Spleen (tissue), 11 donors: ENCODE measurements at regions not wholly inside any gene's neighbourhood (a gene's known extent, or its start where the extent isn't known, plus 50 kb on each side); places are given as distances from the start of the nearest gene placed in this dataset.

Source experiments
- DNase-seq: peaks from one replicate; pipeline ENCODE4 v3.0.0-alpha.2; 2020
- H3K27ac ChIP-seq, 8 donors: fragments of 200-600 bp; sonication (generic) in 7 of 8; 1 replicate in 4 of 8; 2 replicates in 4 of 8; pipeline versions ENCODE4 v1.5.0 to v1.8.0; 2016 to 2021; ENCODE audit warnings: inconsistent platforms in 4 of 8, mild to moderate bottlenecking in 4 of 8, moderate library complexity in 1 of 8
- H3K27me3 ChIP-seq, 7 donors: fragments of 200-600 bp; sonication (generic) in 6 of 7; replicated peaks in 1 of 7; 1 replicate in 4 of 7; 2 replicates in 3 of 7; pipeline versions ENCODE4 v1.5.0 to v1.8.0; 2016 to 2021; ENCODE audit warnings: inconsistent platforms in 3 of 7, mild to moderate bottlenecking in 1 of 7
- H3K36me3 ChIP-seq, 6 donors: fragments of 200-600 bp; sonication (generic) in 5 of 6; 1 replicate in 4 of 6; 2 replicates in 2 of 6; pipeline versions ENCODE4 v1.5.0 to v1.8.0; 2016 to 2021; ENCODE audit warnings: inconsistent platforms in 2 of 6
- H3K4me1 ChIP-seq, 6 donors: fragments of 200-600 bp; sonication (generic) in 5 of 6; 1 replicate in 3 of 6; 2 replicates in 3 of 6; pipeline versions ENCODE4 v1.5.0 to v1.8.0; 2016 to 2021; ENCODE audit warnings: inconsistent platforms in 3 of 6
- H3K4me3 ChIP-seq, 8 donors: fragments of 200-600 bp; sonication (generic) in 7 of 8; 1 replicate in 4 of 8; 2 replicates in 4 of 8; pipeline versions ENCODE4 v1.5.0 to v1.8.0; 2016 to 2021; ENCODE audit warnings: inconsistent platforms in 4 of 8, mild to moderate bottlenecking in 4 of 8, moderate library complexity in 2 of 8
- H3K9me3 ChIP-seq, 8 donors: fragments of 200-600 bp; sonication (generic) in 7 of 8; 1 replicate in 4 of 8; 2 replicates in 4 of 8; pipeline versions ENCODE4 v1.5.0 to v1.8.0; 2016 to 2021; ENCODE audit warnings: inconsistent platforms in 4 of 8
- CTCF ChIP-seq, 11 experiments: fragments of 200-600 bp in 7 of 11; fragments of 450-650 bp in 4 of 11; sonication (generic) in 4 of 11; IDR thresholded peaks in 8 of 11; conservative IDR thresholded peaks in 3 of 11; 1 replicate in 7 of 11; 2 replicates in 4 of 11; pipeline versions ENCODE4 v1.4.0 to v1.8.0; 2016 to 2021; ENCODE audit warnings: antibody characterized with exemption in 11 of 11, inconsistent platforms in 4 of 11, mild to moderate bottlenecking in 1 of 11
- POLR2A ChIP-seq, 3 donors: fragments of 450-650 bp; IDR thresholded peaks; one replicate each; pipeline ENCODE4 v1.5.1; 2017; ENCODE audit warnings: antibody characterized with exemption in 3 of 3, mild to moderate bottlenecking in 1 of 3
- POLR2AphosphoS5 ChIP-seq, 3 donors: sonication (generic); formaldehyde crosslinking; IDR thresholded peaks; one replicate each; pipeline ENCODE4 v1.5.1; 2017; ENCODE audit warnings: antibody characterized with exemption in 3 of 3
- WGBS, 5 donors: extraction: QIAGEN DNeasy Blood & Tissue Kit in 3 of 5; methylation state at CpG; one replicate each; pipeline versions ENCODE4 v1.1.5 to v1.1.7; 2013 to 2018; 5-methylcytosine and 5-hydroxymethylcytosine counted together
- intact Hi-C: fragments of 100-400 bp; cut with DNase I; formaldehyde crosslinking; loops from one replicate; pipeline ENCODE4 v1.15.0; 2023; ENCODE audit warnings: low total_unique reads
- donor health status: healthy with polysubstance abuse.
- donor health status: DM: no; HTN: no; CAD: no; lungs with moderate emphysema.
- donor health status: DM: no; HTN: no; CAD: no.
- donor health status: Bipolar disorder and iron deficiency.
- donor health status: healthy.
- donor health status: DM: no; HTN: no; CAD: no.
- donor health status: DM: yes; HTN: yes; CAD: no.

GRCh38 chr6:22394691-22395090 lies 97.9 kb upstream of the PRL start:
- Histone ChIP-seq H3K36me3 (no peaks in the 10 kb centered on the region), H3K27me3 (no peaks in the 10 kb centered on the region), H3K9me3 (peaks cover 0 to 4% (median 0%) of the 10 kb centered on the region in 8 donors), H3K4me3 (no peak overlapping the region), H3K4me1 (no peaks in the 10 kb centered on the region), H3K27ac (no peak overlapping the region)
- TF ChIP-seq POLR2AphosphoS5 (IDR thresholded peaks at IDR 0.05) (no peak), CTCF (IDR thresholded peaks at IDR 0.05 in 8 of 11, conservative IDR thresholded peaks at IDR 0.05 in 3 of 11) (no peak), POLR2A (IDR thresholded peaks at IDR 0.05) (no peak)
- intact Hi-C loops: no loop called here
- no peak for DNase-seq
- WGBS, 5 donors: 68 to 84% (median 75%) methylated on average over 2 of the region's 2 CpGs

DNA sequence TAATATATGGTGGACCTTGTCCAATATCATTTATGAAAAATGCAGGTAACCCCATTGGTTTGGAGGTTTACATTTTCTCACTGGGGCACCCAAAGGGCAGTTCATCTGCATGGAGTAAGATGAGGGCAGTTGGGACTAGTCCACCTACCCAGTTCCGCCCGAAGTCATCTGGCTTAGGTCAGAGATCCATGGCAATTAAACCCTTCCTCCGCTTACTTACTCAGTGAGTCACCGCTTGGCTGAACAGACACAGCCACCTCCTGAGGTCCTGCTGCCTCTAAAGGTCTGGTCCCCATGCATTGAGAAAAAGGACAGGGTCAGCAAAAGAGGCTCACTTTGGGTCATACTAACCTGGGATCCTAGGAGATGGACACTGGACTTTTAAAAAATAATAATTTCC lies 102.9 kb upstream of the PRL start:
- Histone ChIP-seq H3K27ac (no peak overlapping the region), H3K27me3 (no peaks in the 10 kb centered on the region), H3K36me3 (no peaks in the 10 kb centered on the region), H3K4me1 (no peaks in the 10 kb centered on the region), H3K9me3 (no peaks in the 10 kb centered on the region), H3K4me3 (no peak overlapping the region)
- TF ChIP-seq POLR2AphosphoS5 (IDR thresholded peaks at IDR 0.05) (no peak), CTCF (IDR thresholded peaks at IDR 0.05 in 8 of 11, conservative IDR thresholded peaks at IDR 0.05 in 3 of 11) (no peak), POLR2A (IDR thresholded peaks at IDR 0.05) (no peak)
- DNase-seq: no peak
- intact Hi-C loops: no loop called here
- 95 to 100% (median 98%) methylated on average over 4 of the region's 4 CpGs for WGBS, 5 donors

- intact Hi-C loops: no loop called here
- 81 to 94% (median 85%) methylated on average over 1 of the region's 1 CpG for WGBS, 5 donors
Observed at GRCh38 chr6:22401206-22401605, 104.4 kb upstream of the PRL start.

GRCh38 chr6:22401932-22402331 lies 105.1 kb upstream of the PRL start:
- TF ChIP-seq POLR2AphosphoS5 (IDR thresholded peaks at IDR 0.05): no peak
- TF ChIP-seq CTCF (IDR thresholded peaks at IDR 0.05 in 8 of 11, conservative IDR thresholded peaks at IDR 0.05 in 3 of 11): no peak
- TF ChIP-seq POLR2A (IDR thresholded peaks at IDR 0.05): no peak
- no peak for DNase-seq
- Histone ChIP-seq H3K27me3 (no peaks in the 10 kb centered on the region), H3K27ac (no peak overlapping the region), H3K4me3 (no peak overlapping the region), H3K9me3 (no peaks in the 10 kb centered on the region), H3K4me1 (no peaks in the 10 kb centered on the region), H3K36me3 (no peaks in the 10 kb centered on the region)
- 69 to 89% (median 83%) methylated on average over 2 of the region's 2 CpGs for WGBS, 5 donors
- intact Hi-C loops: no loop called here

More at GRCh38 chr6:22401206-22401605, 104.4 kb upstream of the PRL start:
- TF ChIP-seq CTCF (IDR thresholded peaks at IDR 0.05 in 8 of 11, conservative IDR thresholded peaks at IDR 0.05 in 3 of 11) (no peak), POLR2A (IDR thresholded peaks at IDR 0.05) (no peak), POLR2AphosphoS5 (IDR thresholded peaks at IDR 0.05) (no peak)
- no peak overlapping the region for H3K4me3 ChIP-seq
- H3K36me3 ChIP-seq: no peaks in the 10 kb centered on the region
- DNase-seq: no peak
- H3K27ac ChIP-seq: no peak overlapping the region
- no peaks in the 10 kb centered on the region for H3K27me3 ChIP-seq
- no peaks in the 10 kb centered on the region for H3K4me1 ChIP-seq
- no peaks in the 10 kb centered on the region for H3K9me3 ChIP-seq
